Inflammatory macrophage (primary cell): ENCODE measurements at regions not wholly inside any gene's neighbourhood (a gene's known extent, or its start where the extent isn't known, plus 50 kb on each side); places are given as distances from the start of the nearest gene placed in this dataset.
"Not testable (repeated sequence)": the region's sequence is repeated elsewhere in the genome, so short reads cannot be mapped to it uniquely, and the experiment has no call there.

ENCODE experiments used
- DNase-seq, 2 donors: peaks; one replicate each; pipeline ENCODE4 v3.0.0-alpha.2; 2020 to 2022

DNA sequence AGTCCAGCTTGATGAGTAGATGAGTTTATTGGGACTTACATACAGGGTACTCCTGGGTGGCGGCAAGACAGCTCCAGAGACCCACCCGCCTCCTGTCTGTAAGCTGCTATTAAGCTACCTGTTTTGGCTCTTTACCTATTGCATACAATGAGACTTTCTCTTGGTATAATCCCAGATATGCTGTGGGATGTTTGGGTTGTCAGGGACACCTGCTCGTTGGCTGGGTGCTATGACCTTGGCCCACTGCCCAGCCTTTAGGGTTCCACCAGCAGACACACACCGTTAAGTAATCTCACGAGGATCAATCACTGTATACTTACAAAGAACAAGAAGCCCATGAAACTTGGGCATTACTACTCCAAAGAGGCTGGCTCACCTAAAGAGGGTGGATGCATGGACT is 116.4 kb downstream of the NPIPB5 start:
- no peak for DNase-seq

DNA sequence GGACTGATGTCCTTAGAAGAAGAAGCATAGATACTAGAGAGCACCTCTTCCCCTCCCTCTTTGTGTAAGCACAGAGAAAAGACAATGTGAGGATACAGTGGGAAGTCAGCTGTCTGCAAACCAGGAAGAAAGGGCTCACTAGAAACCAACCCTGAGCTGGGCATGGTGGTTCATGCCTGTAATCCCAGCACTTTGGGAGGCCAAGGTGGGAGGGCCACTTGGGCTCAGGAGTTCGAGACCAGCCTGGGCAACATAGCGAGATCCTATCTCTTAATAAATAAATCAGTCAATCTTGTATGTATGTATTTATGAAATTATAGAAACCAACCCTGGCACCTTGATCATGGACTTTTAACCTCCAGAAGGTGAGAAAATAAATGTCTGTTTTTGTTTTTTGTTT is 118.3 kb downstream of the NPIPB5 start:
- peak in 1 of 2 donors; percentile 15 for DNase-seq

DNA sequence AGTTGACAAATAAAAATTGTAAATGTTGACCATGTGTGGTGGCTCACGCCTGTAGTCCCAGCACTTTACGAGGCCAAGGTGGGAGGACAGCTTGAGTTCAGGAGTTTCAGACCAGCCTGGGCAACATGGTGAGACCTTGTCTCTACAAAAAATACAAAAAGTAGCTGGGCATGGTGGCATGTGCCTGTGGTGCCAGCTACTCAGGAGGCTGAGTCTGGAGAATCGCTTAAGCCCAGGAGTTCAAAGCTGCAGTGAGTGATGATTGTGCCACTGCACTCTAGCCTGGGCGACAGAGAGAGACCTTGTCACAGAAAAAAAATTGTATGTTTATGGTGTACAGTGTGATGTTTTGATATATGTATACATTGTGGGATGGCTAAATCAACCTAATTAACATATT is 119.6 kb downstream of the NPIPB5 start:
- no peak for DNase-seq

DNA sequence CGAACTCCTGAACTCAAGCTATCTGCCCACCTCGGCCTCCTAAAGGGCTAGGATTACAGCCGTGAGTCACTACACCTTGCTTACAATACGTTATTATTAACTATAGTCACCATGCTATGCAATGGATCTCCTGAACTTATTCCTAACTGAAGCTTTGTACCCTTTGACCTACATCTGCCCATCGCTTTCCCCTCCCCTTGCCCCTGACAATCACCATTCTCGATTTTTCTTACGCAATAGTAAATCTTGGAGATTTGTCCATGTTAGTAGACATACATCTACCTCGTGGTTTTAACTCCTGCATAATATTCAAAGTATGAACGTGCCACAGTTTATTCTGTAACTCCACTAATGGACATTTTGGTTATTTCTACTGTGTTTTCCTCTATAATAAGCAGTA is 120.6 kb downstream of the NPIPB5 start:
- DNase-seq, result no peak

DNA sequence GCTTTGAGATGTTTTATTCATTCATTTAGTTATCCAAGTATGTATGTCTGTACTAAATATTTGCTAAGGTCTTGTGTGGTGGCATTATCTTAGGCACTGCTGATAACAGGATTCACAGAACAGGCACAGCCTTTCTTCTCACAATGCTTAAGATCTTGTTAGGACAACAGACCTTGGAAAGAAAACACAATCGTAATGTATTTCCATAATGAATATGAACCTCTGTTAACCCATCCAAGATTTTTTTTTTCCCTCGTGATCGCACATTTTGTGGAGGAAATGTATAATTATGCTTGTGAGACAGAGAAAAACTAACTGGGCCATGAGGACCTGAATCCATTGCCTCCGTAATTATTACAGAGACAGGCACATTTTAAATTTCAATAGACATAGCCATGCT is 121.9 kb downstream of the NPIPB5 start:
- DNase-seq, result no peak

DNA sequence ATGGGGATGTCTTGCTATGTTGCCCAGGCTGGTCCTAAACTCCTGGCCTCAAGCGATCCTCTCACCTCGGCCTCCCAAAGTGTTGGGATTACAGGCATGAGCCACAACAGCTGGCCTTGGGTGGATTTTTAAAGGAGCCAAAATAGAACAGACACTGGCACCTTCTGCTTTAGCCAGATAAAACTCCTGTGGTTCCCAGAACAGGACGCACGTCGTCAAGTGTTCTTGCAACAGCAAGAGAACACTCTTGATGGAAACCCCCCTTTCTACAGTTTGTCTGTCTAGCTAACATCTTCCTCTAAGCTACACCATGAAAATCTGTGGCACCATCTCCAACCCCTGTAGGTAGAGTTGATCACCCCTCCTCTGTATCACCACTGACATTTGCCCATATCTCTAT is 122.6 kb downstream of the NPIPB5 start:
- no peak for DNase-seq

DNA sequence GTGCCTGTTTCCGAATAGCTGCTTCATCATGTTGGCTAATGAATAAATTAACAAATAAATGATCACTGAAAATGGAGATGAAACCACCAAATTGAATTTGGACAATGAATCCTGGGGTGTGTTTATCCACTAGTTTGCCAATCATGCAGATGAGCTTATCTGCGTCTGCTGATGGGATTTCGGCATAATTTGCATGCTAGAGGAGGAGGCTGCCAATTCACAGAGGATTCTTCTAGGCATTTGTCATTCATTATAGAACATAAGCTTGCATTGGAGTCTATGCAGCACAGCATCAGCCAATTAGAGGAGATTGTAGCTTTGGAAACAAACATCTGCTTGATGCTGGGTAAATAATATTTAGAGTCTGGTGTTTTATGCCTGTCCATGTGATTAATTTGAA is 123.1 kb downstream of the NPIPB5 start:
- DNase-seq, result no peak

DNA sequence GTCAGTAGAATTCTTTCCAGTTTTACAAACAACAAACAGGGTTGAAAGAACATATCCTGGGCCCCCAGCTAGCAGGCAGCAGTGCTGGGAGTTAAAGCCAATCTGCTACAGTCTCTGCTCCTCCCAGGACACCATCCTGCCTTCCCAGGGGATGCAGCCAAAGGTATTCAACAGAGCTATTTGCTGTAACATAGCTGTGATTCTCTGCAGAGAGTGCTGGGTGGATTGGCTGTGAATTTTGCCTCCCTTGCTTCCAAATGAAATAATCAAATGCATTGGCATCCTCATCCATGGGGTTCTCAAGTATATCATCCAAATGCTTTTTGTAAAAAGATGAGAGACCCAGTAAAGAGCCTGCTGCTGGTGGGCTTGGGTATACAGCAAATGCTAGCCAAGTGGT is 124.3 kb downstream of the NPIPB5 start:
- no peak for DNase-seq

DNA sequence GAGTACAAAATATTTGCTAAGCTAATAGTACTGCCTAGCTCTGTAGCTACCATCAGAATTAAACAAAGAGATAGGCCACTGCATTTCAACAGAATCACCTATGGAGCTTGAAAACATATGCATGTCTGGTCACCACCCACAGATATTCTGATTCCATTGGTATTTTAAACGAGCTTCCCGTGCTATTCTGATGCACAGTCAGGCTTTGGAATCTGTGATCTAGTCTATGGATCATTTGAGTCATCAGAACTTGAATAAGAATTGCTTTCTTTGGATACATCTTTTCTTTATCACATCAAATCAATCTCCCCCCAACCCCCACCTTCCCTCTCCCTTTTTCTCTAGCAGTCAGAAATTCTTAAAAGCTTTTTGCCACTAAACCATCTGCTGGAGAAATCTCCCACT is 124.7 kb downstream of the NPIPB5 start:
- no peak for DNase-seq

DNA sequence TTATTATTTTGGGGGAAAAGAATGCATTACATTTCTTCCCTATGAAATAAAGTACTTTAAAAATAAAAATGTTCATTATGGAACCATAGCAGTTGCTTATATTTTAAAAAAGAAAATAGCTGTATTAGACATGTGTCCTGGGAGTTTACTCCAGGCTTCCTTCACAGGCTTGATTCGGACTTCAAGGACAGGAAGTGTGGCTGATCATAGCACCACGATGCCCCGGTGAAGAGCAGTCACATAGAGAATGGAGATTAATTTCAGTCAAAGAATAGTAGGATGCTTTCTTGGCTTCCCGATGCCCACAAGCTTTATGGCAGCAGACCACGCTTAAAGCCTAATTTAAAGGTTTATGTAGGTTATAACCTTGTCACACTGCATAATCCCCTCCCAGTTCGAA is 125.1 kb downstream of the NPIPB5 start:
- DNase-seq, result no peak

DNA sequence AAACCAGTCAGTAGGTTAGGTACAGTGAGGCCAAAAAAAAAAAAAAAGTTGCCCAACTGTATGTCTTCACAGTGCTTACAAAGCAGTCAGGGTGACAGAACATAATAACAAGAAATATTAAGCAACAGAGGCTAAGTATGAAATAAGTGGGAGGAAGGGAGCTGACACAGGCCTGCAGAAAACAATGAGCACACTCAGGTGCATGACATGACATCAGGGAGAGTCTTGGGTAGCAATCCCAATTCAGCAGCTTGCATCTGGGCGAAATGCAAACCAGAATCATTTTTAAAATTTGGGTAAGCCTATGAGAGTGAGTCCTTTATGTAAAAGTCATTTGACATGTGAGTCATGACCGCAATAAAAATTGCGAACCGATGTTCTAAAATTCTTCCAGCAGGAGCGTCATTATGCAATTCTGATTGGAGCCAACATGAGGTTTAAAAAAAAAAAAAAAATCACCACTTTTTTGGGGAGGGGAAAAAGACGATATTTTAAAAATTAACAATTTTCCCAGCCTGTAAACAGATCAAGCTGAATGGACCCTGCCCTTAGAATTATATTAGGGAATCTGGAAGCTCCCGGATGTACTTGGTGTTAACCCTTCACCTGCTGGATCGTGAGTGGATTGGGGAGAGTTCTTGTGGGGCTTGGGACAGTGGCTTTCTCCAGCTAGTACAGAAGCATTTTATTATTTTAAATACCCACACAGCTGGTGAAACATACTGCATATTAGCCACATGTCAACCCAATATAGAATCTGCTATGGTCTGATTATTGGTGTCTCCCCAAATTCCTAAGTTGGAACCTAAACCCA is 127.9 kb downstream of the NPIPB5 start:
- peak; percentile 86 to 92 for DNase-seq

DNA sequence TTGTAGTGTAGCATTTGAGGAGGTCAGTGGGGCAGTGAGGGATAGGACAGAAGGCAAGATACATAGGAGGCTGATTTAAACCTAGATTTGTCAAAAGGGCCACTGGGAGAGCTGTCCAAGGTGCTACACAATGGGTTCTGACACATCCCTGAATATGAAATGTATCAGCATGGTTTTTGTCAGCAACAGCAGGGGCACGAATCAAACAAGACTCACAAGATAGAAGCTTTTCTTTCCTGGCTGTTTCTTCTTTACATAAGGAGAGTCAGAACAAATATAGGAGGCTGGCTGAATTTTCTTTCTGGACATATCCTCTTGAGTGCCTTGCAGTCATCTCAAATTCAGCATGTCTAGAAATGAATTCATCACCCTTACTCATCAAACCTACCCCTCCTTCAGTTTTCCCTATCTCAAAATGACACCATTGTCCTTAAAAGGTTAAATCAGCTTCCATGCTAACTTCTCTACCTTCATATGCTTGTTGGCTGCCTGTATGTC is 130.5 kb downstream of the NPIPB5 start:
- peak; percentile 31 to 61 for DNase-seq

DNA sequence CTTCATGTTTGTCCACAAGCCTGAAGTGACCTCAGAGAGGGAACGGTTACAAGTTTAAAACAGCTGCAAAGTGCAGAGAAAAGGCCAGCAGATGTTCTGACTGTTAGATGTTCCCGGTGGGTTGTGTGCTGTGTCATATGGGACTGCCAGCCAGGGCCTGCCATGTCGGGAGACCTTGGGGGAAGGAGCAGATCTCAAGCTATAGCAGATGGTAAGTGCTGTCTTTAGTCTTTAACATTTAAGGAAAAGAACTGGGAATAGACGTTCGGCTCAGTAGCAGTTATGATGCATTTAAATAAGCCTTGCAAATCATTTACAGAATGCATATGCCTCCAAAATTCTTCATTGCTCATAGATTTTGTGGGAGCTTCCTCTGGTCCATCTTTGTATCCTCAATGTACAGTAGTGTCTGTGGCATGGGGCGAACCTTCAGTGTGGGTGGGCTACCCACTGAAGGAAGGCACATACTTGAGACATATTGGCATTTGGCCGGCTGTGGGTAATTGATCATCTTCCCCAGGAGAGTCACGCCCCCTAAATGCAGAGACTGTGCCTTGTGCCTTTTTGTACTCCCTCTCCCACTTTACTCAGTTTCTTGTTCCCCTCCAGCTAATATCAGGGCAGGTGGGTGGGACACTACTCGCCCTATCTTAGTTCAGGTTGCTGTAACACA is 131.9 kb downstream of the NPIPB5 start:
- no peak for DNase-seq

DNA sequence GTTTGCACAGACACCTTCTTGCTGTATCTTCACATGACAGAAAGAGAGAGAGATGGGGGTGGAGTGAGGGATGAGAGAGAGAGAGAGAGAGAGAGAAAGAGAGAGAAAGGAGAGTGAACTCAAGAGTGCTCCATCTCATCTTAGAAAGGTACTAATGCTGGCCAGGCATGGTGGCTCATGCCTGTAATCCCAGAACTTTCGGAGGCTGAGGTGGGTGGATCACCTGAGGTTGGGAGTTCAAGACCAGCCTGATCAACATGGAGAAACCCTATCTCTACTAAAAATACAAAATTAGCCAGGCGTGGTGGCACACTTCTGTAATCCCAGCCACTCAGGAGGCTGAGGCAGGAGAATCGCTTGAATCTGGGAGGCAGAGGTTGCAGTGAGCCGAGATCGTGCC is 132.5 kb downstream of the NPIPB5 start:
- DNase-seq, result not testable (repeated sequence)

DNA sequence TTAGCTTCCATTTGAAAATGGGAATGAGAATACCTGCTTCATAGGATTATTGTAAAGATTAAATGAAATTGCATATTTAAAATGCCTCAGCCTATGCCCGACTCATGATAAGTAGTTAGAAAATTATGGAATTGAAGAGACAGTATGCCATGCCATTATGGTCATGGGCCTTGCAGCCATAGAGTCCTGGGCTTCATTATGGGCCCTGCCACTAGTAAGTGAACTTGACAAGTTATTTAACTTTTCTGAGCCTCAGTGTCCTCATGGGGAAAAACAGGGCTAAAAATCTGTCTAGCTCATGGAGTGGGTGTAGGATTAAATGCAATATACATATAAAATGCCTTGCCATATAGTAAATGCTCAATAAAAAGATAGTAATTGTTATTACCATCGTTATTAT is 133.2 kb downstream of the NPIPB5 start:
- DNase-seq, result no peak

DNA sequence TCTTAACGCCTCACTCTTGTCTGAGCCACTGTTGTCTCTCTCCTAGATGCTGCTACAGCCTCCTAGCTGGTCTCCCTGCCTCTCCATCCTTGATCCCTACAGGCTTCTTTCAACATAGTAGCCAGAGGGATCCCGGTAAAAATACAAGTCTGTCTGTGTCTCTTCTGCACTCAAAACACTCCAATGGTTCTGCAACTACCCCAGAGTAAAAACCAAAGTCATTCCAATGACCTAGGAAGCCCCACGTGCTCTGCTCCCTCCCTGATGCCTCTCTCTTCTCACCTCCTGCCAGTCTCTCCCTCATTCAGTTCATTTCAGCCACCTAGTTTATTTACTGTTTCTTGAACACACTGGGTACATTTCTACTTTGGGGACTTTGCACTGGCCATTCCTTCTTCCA is 135.2 kb downstream of the NPIPB5 start:
- no peak for DNase-seq

DNA sequence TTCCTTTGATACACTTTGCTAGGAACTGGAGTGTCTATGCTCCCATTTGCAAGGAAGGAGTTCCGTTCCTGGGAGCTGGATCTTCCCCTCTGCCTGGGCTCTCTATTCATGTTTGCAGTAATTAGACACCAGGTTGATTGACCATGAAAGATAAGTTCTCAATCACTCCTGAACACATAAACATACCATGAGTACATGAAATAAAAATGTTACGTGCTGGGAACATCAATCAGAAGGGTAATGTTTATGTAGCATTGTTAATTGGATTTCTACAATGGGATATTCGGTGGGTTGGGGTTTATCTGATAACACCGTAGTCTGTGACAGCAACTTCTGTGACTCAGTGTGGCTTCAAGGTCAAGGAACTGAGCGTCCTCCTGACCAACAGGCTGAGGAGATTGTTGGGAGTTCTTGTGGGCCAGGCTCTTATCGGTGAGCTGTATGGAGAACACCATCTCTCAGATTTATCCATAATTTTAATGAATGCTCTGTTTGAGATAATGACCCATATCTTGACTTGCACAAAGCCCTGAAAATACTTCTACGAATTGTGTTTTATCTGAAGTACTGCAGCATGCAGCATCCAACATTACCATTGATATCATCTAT is 136.4 kb downstream of the NPIPB5 start:
- no peak for DNase-seq

DNA sequence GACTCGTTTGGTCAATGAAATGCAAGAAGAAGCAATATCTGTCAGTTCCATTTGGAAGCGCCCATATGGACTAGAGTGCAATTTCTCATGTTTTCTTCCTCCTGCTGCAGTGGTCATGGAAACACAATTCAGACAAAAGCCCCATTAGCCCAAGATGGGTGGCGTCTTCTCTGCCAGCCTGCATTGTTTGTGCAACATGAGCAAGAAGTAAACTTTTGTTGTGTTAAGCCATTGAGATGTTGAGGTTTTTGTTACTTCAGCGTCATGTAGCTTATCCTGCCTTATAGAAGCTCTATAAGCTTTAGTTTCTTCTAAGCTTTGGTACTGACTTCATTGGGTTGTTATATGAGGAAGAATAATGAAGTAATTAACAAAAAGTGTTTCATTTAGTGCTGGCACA is 137.4 kb downstream of the NPIPB5 start:
- no peak for DNase-seq

DNA sequence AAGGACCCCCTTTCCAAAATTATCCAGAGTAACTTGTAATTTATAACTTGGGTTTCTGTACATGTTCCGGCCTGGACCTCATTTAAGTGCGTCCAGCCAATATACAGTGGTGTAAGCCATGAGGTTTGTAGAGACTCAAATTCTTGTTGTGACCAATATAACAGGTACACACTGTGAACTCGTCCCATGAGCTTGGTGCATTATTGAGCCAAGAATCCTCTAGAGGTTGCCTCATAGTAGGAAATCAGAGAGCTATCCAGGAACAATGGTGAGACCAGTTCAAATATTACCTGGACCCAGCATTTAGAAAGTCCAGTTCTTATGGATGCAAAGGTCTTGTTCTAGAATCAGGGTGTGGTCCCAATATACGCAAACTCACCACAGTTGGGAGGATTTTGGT is 138.2 kb downstream of the NPIPB5 start:
- no peak for DNase-seq

DNA sequence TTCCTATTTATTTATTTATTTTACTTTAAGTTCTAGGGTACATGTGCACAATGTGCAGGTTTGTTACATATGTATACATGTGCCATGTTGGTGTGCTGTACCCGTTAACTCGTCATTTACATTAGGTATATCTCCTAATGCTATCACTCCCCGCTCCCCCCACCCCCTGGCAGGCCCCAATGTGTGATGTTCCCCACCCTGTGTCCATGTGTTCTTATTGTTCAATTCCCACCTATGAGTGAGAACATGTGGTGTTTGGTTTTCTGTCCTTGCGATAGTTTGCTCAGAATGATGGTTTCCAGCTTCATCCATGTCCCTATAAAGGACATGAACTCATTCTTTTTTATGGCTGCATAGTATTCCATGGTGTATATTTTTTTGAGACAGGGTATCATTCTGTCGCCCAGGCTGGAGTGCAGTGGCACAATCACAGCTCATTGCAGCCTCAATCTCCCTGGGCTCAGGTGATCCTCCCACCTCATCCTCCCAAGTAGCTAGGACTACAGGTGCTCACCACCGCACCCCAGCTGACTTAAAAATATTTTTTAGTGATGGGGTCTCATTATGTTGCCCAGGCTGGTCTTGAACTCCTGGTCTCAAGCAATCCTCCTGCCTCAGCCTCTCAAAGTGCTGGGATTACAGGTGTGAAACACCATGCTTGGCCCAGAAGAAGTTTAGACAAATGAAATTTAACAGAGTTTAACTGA is 140.6 kb downstream of the NPIPB5 start:
- not testable (repeated sequence) for DNase-seq

DNA sequence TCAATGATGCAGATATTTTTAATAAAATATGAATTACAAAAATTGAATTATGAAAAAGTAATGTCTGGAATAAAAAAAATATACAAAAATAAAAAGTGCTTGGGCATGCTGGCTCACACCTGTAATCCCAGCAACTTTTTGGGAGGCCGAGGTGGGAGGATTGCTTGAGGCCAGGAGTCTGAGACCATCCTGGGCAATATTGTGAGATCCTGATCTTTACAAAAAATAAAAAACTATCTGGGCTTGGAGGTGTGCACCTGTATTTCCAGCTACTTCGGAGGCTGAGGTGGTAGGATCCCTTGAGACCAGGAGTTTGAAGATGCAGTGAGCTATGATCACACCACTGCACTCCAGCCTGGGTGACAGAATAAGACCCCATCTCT is 141.8 kb downstream of the NPIPB5 start:
- no peak for DNase-seq

DNA sequence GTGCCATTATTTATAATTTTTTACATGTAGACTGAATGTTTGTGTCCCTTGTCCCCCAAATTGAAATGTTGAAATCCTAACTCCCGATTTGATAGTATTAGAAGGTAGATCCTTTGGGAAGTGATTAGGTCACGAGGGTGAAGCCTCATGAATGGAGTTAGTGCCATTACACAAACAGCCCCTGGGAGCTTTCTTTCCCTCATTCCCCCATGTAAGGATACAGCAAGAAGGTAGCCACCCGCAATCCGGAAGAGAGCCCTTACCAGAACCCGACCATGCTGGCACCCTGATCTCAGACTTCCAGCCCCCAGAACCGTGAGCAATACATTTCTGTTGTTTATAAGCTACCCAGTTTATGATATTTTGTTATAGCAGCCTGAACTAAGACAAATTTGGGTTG is 143.2 kb downstream of the NPIPB5 start:
- no peak for DNase-seq

DNA sequence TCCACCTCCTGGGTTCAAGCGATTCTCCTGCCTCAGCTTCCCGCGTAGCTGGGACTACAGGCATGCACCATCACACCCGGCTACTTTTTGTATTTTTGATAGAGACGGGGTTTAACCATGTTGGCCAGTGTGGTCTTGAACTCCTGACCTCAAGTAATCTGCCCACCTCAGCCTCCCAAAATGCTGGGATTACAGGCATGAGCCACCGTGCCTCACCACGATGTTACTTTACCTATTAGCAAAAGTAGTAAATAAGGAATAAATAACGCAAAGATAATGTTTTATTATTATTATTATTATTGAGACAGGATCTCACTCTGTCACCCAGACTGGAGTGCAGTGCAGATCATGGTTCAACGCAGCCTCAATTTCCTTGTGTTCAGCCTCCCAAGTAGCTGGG is 145.9 kb downstream of the NPIPB5 start:
- DNase-seq, result not testable (repeated sequence)
